OCI-LY7 (cell line): ENCODE measurements at regions not wholly inside any gene's neighbourhood (a gene's known extent, or its start where the extent isn't known, plus 50 kb on each side); places are given as distances from the start of the nearest gene placed in this dataset.

Experiments used
- BruUV-seq: library from RNA; stranded (reverse); fragments of 400-500 nt; replicated peaks from 2 replicates; lab custom pipeline; 2021; lab: Mats Ljungman, UMichigan
- CTCF ChIA-PET: fragments of 300-600 bp; sonication (Branson Sonifier 250); formaldehyde crosslinking; loops from one replicate; lab custom pipeline; 2022; ENCODE audit warnings: antibody characterized with exemption; ENCODE audit not compliant: unreplicated experiment; lab: Charles Lee
- POLR2A ChIA-PET: fragments of 300-600 bp; sonication (Branson Sonifier 250); formaldehyde crosslinking; loops from one replicate; lab custom pipeline; 2022; ENCODE audit warnings: antibody characterized with exemption; lab: Charles Lee
- DNase-seq: peaks from one replicate; pipeline ENCODE4 v3.0.0-alpha.2; 2015; ENCODE audit warnings: low spot score
- H2AFZ ChIP-seq: fragments of 200-600 bp; sonication (generic), shearing (Covaris generic); 2 replicates; pipeline ENCODE4 v1.6.1; 2014; ENCODE audit warnings: mild to moderate bottlenecking, antibody characterized with exemption, low read length, moderate library complexity
- H3K27ac ChIP-seq: fragments of 200-600 bp; sonication (generic); 2 replicates; pipeline ENCODE4 v1.5.1; 2014; ENCODE audit warnings: mixed run types, low read depth, mild to moderate bottlenecking, moderate library complexity, low read length, inconsistent platforms; ENCODE audit not compliant: poor library complexity, severe bottlenecking
- H3K36me3 ChIP-seq: fragments of 200-600 bp; sonication (generic); 2 replicates; pipeline ENCODE4 v1.6.1; 2014; ENCODE audit warnings: mild to moderate bottlenecking, antibody characterized with exemption, low read length, moderate library complexity, mixed read lengths; ENCODE audit not compliant: insufficient read depth
- H3K4me1 ChIP-seq: fragments of 200-600 bp; sonication (generic); 2 replicates; pipeline ENCODE4 v1.5.1; 2014; ENCODE audit warnings: mild to moderate bottlenecking, low read length; ENCODE audit not compliant: insufficient read depth, poor library complexity, severe bottlenecking
- H3K4me2 ChIP-seq: fragments of 200-600 bp; sonication (generic); 2 replicates; pipeline ENCODE4 v1.6.1; 2014; ENCODE audit warnings: mild to moderate bottlenecking, low read length
- H3K4me3 ChIP-seq: fragments of 200-600 bp; sonication (generic); 2 replicates; pipeline ENCODE4 v1.5.1; 2014; ENCODE audit warnings: mild to moderate bottlenecking, low read depth, low read length; ENCODE audit not compliant: poor library complexity, severe bottlenecking
- H3K79me2 ChIP-seq: fragments of 200-600 bp; sonication (generic); 2 replicates; pipeline ENCODE4 v1.6.1; 2016; ENCODE audit warnings: low read depth, mild to moderate bottlenecking, low read length, moderate library complexity, mixed read lengths; ENCODE audit not compliant: insufficient read depth
- H3K9me2 ChIP-seq: fragments of 200-600 bp; sonication (generic); 2 replicates; pipeline ENCODE4 v1.6.1; 2016; ENCODE audit warnings: mild to moderate bottlenecking, low read length, mixed read lengths; ENCODE audit not compliant: insufficient read depth
- H3K9me3 ChIP-seq: fragments of 200-600 bp; sonication (generic); 2 replicates; pipeline ENCODE4 v1.6.1; 2014; ENCODE audit warnings: mild to moderate bottlenecking, mixed run types, low read length, mixed read lengths
- H4K20me1 ChIP-seq: fragments of 200-600 bp; sonication (generic); 2 replicates; pipeline ENCODE4 v1.6.1; 2014; ENCODE audit warnings: mild to moderate bottlenecking, antibody characterized with exemption, low read length, moderate library complexity, mixed read lengths; ENCODE audit not compliant: insufficient read depth
- EZH2phosphoT487 ChIP-seq: fragments of 200-600 bp; sonication (generic); IDR thresholded peaks from 2 replicates; pipeline ENCODE4 v1.6.1; 2018; ENCODE audit warnings: low read depth, borderline replicate concordance, mild to moderate bottlenecking, mixed run types, antibody characterized with exemption, low read length, moderate library complexity, mixed read lengths
- intact Hi-C: fragments of 100-400 bp; cut with micrococcal nuclease; formaldehyde crosslinking; loops from one replicate; pipeline ENCODE4 v1.10.0; 2022; ENCODE audit not compliant: unreplicated experiment
- TF ChIP-seq, protein P1 (sequence below): fragments of 200-600 bp; sonication (generic); conservative IDR thresholded peaks from 2 replicates; pipeline ENCODE4 v1.5.1; 2014; ENCODE audit warnings: mild to moderate bottlenecking, antibody characterized with exemption, low read length, moderate library complexity, mixed read lengths

- intact Hi-C loops, result no loop called here
- BruUV-seq, result no TSS peak
- H3K4me3 ChIP-seq, result no peak overlapping the region
- ChIA-PET POLR2A (no interaction called here), CTCF (no interaction called here)
- no peak overlapping the region for H3K27ac ChIP-seq
- no peaks in the 10 kb centered on the region for H3K79me2 ChIP-seq
- H3K4me1 ChIP-seq, result no peaks in the 10 kb centered on the region
- H4K20me1 ChIP-seq, result no peaks in the 10 kb centered on the region
- no peaks in the 10 kb centered on the region for H3K9me2 ChIP-seq
- no peaks in the 10 kb centered on the region for H3K36me3 ChIP-seq
- no peaks in the 10 kb centered on the region for H3K9me3 ChIP-seq
- DNase-seq, result no peak
- TF ChIP-seq, protein P1, sequence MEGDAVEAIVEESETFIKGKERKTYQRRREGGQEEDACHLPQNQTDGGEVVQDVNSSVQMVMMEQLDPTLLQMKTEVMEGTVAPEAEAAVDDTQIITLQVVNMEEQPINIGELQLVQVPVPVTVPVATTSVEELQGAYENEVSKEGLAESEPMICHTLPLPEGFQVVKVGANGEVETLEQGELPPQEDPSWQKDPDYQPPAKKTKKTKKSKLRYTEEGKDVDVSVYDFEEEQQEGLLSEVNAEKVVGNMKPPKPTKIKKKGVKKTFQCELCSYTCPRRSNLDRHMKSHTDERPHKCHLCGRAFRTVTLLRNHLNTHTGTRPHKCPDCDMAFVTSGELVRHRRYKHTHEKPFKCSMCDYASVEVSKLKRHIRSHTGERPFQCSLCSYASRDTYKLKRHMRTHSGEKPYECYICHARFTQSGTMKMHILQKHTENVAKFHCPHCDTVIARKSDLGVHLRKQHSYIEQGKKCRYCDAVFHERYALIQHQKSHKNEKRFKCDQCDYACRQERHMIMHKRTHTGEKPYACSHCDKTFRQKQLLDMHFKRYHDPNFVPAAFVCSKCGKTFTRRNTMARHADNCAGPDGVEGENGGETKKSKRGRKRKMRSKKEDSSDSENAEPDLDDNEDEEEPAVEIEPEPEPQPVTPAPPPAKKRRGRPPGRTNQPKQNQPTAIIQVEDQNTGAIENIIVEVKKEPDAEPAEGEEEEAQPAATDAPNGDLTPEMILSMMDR, result no peak
- no peak for TF ChIP-seq EZH2phosphoT487
- no peak overlapping the region for H3K4me2 ChIP-seq
- no peak overlapping the region for H2AFZ ChIP-seq
Observed at GRCh38 chr2:123061534-123061933, 963.6 kb upstream of the CNTNAP5 start.

DNA sequence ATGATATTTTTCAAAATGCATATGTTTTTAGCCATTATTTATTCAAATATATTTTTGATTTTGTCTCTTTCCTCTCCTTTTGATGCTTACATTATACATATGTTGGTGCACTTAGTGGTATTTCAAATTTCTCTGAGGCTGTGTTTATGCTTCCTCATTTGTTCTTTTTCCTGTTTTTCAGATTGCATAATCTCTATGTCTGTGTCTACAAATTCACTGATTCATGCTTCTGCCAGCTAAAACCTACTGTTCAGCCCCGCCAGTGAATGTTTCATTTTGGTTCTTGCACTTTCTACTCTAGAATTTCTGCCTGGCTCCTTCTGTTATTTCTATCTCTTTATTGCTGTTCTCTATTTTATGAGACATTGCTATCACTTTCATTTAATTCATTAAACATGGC, 951.7 kb upstream of the CNTNAP5 start:
- CTCF ChIA-PET, result no interaction called here
- no peaks in the 10 kb centered on the region for H3K79me2 ChIP-seq
- BruUV-seq, result no TSS peak

GRCh38 chr2:123073956-123074355, 951.1 kb upstream of the CNTNAP5 start:
- CTCF ChIA-PET, result no interaction called here
- no peak overlapping the region for H2AFZ ChIP-seq
- H3K27ac ChIP-seq, result no peak overlapping the region
- H3K9me3 ChIP-seq, result no peaks in the 10 kb centered on the region
- TF ChIP-seq, protein P1, result no peak
- TF ChIP-seq EZH2phosphoT487, result no peak
- no peaks in the 10 kb centered on the region for H3K36me3 ChIP-seq
- no peak overlapping the region for H3K4me2 ChIP-seq
- H3K79me2 ChIP-seq, result no peaks in the 10 kb centered on the region
- H4K20me1 ChIP-seq, result no peaks in the 10 kb centered on the region
- H3K9me2 ChIP-seq, result no peaks in the 10 kb centered on the region
- no peak overlapping the region for H3K4me3 ChIP-seq
- no TSS peak for BruUV-seq
- POLR2A ChIA-PET, result no interaction called here
- DNase-seq, result no peak
- no peaks in the 10 kb centered on the region for H3K4me1 ChIP-seq
- intact Hi-C loops, result no loop called here

More for the DNA sequence above, 951.7 kb upstream of the CNTNAP5 start:
- no peaks in the 10 kb centered on the region for H3K9me3 ChIP-seq
- intact Hi-C loops, result no loop called here
- DNase-seq, result no peak
- TF ChIP-seq, protein P1, result no peak
- no peak for TF ChIP-seq EZH2phosphoT487
- H3K4me3 ChIP-seq, result no peak overlapping the region
- H2AFZ ChIP-seq, result no peak overlapping the region
- H3K4me1 ChIP-seq, result no peaks in the 10 kb centered on the region
- no peak overlapping the region for H3K27ac ChIP-seq
- H3K4me2 ChIP-seq, result no peak overlapping the region
- no peaks in the 10 kb centered on the region for H3K36me3 ChIP-seq
- H3K9me2 ChIP-seq, result no peaks in the 10 kb centered on the region
- H4K20me1 ChIP-seq, result no peaks in the 10 kb centered on the region
- POLR2A ChIA-PET, result interaction anchor here (0.5 to 0.6 kb wide), 2 partner anchors 89 to 1109 kb away, joined by 3 read pairs; no protein-coding TSS in a partner anchor
